HepG2 (cell line): ENCODE measurements at regions not wholly inside any gene's neighbourhood (a gene's known extent, or its start where the extent isn't known, plus 50 kb on each side); places are given as distances from the start of the nearest gene placed in this dataset.

Experiments used
- ATF2 ChIP-seq: sonication (generic); formaldehyde crosslinking; IDR thresholded peaks from 2 replicates; pipeline ENCODE4 v1.4.0; 2020; ENCODE audit warnings: missing genetic modification reagents
- CBX5 ChIP-seq: sonication (generic); formaldehyde crosslinking; IDR thresholded peaks from 2 replicates; pipeline ENCODE4 v1.4.0; 2020; ENCODE audit warnings: missing genetic modification reagents, borderline replicate concordance
- CCDC6 ChIP-seq: sonication (generic); formaldehyde crosslinking; IDR thresholded peaks from 2 replicates; pipeline ENCODE4 v1.8.1; 2022; ENCODE audit warnings: mild to moderate bottlenecking, missing genetic modification reagents, moderate library complexity
- CREB1 ChIP-seq, 2 experiments: fragments of 450-650 bp in 1 of 2; IDR thresholded peaks; 2 replicates each; pipeline ENCODE4 v1.6.1; 2016 to 2017; ENCODE audit warnings: control low read depth in 1 of 2, mild to moderate bottlenecking in 1 of 2, missing compliant biosample characterization in 1 of 2, missing genetic modification characterization in 1 of 2
- EP300 ChIP-seq, 3 experiments: sonication (generic) in 1 of 3; formaldehyde crosslinking in 1 of 3; IDR thresholded peaks; 2 replicates each; pipeline versions ENCODE4 v1.5.1 to v1.6.1; 2011 to 2020; ENCODE audit warnings: low read depth in 2 of 3, low read length in 2 of 3, borderline replicate concordance in 1 of 3, improper control_type of control experiment in 1 of 3, mild to moderate bottlenecking in 1 of 3, missing genetic modification reagents in 1 of 3, moderate library complexity in 1 of 3
- HDAC1 ChIP-seq: sonication (generic); formaldehyde crosslinking; IDR thresholded peaks from 2 replicates; pipeline ENCODE4 v1.5.1; 2020; ENCODE audit warnings: mild to moderate bottlenecking, missing genetic modification reagents
- HOXA9 ChIP-seq: sonication (generic); formaldehyde crosslinking; IDR thresholded peaks from 2 replicates; pipeline ENCODE4 v1.8.1; 2022; ENCODE audit warnings: missing genetic modification reagents, mild to moderate bottlenecking, moderate library complexity, borderline replicate concordance
- MATR3 ChIP-seq: sonication (generic); formaldehyde crosslinking; IDR thresholded peaks from 2 replicates; pipeline ENCODE4 v1.4.0; 2020; ENCODE audit warnings: missing genetic modification reagents
- NCOA2 ChIP-seq: sonication (generic); formaldehyde crosslinking; IDR thresholded peaks from 2 replicates; pipeline ENCODE4 v1.8.0; 2022; ENCODE audit warnings: inconsistent platforms
- NR2F2 ChIP-seq: IDR thresholded peaks from 2 replicates; pipeline ENCODE4 v1.6.1; 2012; ENCODE audit warnings: low read depth, inconsistent platforms, borderline replicate concordance
- NR2F6 ChIP-seq, 2 experiments: IDR thresholded peaks; 2 replicates each; pipeline ENCODE4 v1.6.1; 2016; ENCODE audit warnings: antibody characterized with exemption in 1 of 2, mild to moderate bottlenecking in 1 of 2
- PHB2 ChIP-seq: fragments of 450-650 bp; IDR thresholded peaks from 2 replicates; pipeline ENCODE4 v1.6.1; 2018; ENCODE audit not compliant: partially characterized antibody
- SOX13 ChIP-seq, 3 experiments: fragments of 450-650 bp in 1 of 3; sonication (generic) in 1 of 3; formaldehyde crosslinking in 1 of 3; IDR thresholded peaks in 2 of 3; conservative IDR thresholded peaks in 1 of 3; 2 replicates each; pipeline versions ENCODE4 v1.5.0 to v1.6.1; 2016 to 2020; ENCODE audit warnings: antibody characterized with exemption in 1 of 3, mild to moderate bottlenecking in 1 of 3, missing compliant biosample characterization in 1 of 3, missing genetic modification reagents in 1 of 3, moderate library complexity in 1 of 3
- TCF7 ChIP-seq: sonication (generic); IDR thresholded peaks from 2 replicates; pipeline ENCODE4 v1.6.1; 2016; ENCODE audit warnings: antibody characterized with exemption, low read depth
- ZNF432 ChIP-seq: sonication (generic); formaldehyde crosslinking; IDR thresholded peaks from 2 replicates; pipeline ENCODE4 v1.5.0; 2020; ENCODE audit warnings: missing genetic modification reagents, mild to moderate bottlenecking, borderline replicate concordance
- ZNF816 ChIP-seq: sonication (generic); formaldehyde crosslinking; IDR thresholded peaks from 2 replicates; pipeline ENCODE4 v1.8.0; 2022; ENCODE audit warnings: missing genetic modification reagents, mild to moderate bottlenecking, borderline replicate concordance
- TF ChIP-seq, protein P1 (sequence below): sonication (generic); formaldehyde crosslinking; IDR thresholded peaks from 2 replicates; pipeline ENCODE4 v1.5.1; 2020; ENCODE audit warnings: mild to moderate bottlenecking, missing genetic modification reagents, borderline replicate concordance
- TF ChIP-seq, protein P2 (sequence below): sonication (generic); formaldehyde crosslinking; IDR thresholded peaks from 2 replicates; pipeline ENCODE4 v1.4.0; 2020; ENCODE audit warnings: missing genetic modification reagents
- TF ChIP-seq, protein P3 (sequence below): sonication (generic); formaldehyde crosslinking; IDR thresholded peaks from 2 replicates; pipeline ENCODE4 v1.5.1; 2020; ENCODE audit warnings: missing genetic modification reagents, mild to moderate bottlenecking, borderline replicate concordance
- TF ChIP-seq, protein P4 (sequence below): sonication (generic); formaldehyde crosslinking; IDR thresholded peaks from 2 replicates; pipeline ENCODE4 v1.5.0; 2020; ENCODE audit warnings: missing genetic modification reagents

GRCh38 chr14:29217813-29218450 lies 451.3 kb downstream of the FOXG1 start (continued):
- TF ChIP-seq, protein P1, sequence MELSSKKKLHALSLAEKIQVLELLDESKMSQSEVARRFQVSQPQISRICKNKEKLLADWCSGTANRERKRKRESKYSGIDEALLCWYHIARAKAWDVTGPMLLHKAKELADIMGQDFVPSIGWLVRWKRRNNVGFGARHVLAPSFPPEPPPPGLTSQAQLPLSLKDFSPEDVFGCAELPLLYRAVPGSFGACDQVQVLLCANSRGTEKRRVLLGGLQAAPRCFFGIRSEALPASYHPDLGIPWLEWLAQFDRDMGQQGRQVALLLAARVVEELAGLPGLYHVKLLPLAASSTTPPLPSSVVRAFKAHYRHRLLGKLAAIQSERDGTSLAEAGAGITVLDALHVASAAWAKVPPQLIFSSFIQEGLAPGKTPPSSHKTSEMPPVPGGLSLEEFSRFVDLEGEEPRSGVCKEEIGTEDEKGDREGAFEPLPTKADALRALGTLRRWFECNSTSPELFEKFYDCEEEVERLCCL (CRISPR knock-in tag), result no peak
- no peak for TF ChIP-seq ZNF816 (CRISPR knock-in tag)
- TF ChIP-seq, protein P2, sequence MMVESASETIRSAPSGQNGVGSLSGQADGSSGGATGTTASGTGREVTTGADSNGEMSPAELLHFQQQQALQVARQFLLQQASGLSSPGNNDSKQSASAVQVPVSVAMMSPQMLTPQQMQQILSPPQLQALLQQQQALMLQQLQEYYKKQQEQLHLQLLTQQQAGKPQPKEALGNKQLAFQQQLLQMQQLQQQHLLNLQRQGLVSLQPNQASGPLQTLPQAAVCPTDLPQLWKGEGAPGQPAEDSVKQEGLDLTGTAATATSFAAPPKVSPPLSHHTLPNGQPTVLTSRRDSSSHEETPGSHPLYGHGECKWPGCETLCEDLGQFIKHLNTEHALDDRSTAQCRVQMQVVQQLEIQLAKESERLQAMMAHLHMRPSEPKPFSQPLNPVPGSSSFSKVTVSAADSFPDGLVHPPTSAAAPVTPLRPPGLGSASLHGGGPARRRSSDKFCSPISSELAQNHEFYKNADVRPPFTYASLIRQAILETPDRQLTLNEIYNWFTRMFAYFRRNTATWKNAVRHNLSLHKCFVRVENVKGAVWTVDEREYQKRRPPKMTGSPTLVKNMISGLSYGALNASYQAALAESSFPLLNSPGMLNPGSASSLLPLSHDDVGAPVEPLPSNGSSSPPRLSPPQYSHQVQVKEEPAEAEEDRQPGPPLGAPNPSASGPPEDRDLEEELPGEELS (CRISPR knock-in tag), result peak; percentile 17; the same call in 1 of the 2 replicates
- TF ChIP-seq ATF2 (CRISPR knock-in tag), result no peak
- no peak for TF ChIP-seq CCDC6 (CRISPR knock-in tag)
- TF ChIP-seq ZNF432, result no peak
- TF ChIP-seq CBX5 (CRISPR knock-in tag), result no peak
- no peak for TF ChIP-seq MATR3 (CRISPR knock-in tag)
- no peak for TF ChIP-seq PHB2
- no peak for TF ChIP-seq SOX13 (IDR thresholded peaks at IDR 0.05)
- TF ChIP-seq SOX13 (CRISPR knock-in tag; conservative IDR thresholded peaks at IDR 0.05 in 1 of 2, IDR thresholded peaks at IDR 0.05 in 1 of 2), result peak in 1 of 2 experiments; percentile 39; a peak in 1 of 4 replicates
- no peak for TF ChIP-seq CREB1 (IDR thresholded peaks at IDR 0.05)
- TF ChIP-seq CREB1 (CRISPR knock-in tag; IDR thresholded peaks at IDR 0.05), result no peak
- peak; percentile 78 for TF ChIP-seq NR2F6 (IDR thresholded peaks at IDR 0.05)
- peak; percentile 77 for TF ChIP-seq NR2F6 (CRISPR knock-in tag; IDR thresholded peaks at IDR 0.05)
- peak; percentile 74; the same call in 1 of the 2 replicates for TF ChIP-seq NR2F2
- TF ChIP-seq NCOA2 (CRISPR knock-in tag), result peak; percentile 58; the same call in 1 of the 2 replicates
- no peak for TF ChIP-seq HOXA9 (CRISPR knock-in tag)
- TF ChIP-seq EP300 (IDR thresholded peaks at IDR 0.05; ENCODE audit: low read depth in 2 of 2, low read length in 2 of 2), result peak in 1 of 2 experiments; percentile 43; a peak in 1 of 4 replicates
- TF ChIP-seq EP300 (CRISPR knock-in tag; IDR thresholded peaks at IDR 0.05; ENCODE audit: borderline replicate concordance), result no peak
- TF ChIP-seq TCF7, result 0 out of 2 replicates have a peak, but pooled peaks have one; percentile 12
- 0 out of 2 replicates have a peak, but pooled peaks have one; percentile 10 for TF ChIP-seq HDAC1
- TF ChIP-seq, protein P3, sequence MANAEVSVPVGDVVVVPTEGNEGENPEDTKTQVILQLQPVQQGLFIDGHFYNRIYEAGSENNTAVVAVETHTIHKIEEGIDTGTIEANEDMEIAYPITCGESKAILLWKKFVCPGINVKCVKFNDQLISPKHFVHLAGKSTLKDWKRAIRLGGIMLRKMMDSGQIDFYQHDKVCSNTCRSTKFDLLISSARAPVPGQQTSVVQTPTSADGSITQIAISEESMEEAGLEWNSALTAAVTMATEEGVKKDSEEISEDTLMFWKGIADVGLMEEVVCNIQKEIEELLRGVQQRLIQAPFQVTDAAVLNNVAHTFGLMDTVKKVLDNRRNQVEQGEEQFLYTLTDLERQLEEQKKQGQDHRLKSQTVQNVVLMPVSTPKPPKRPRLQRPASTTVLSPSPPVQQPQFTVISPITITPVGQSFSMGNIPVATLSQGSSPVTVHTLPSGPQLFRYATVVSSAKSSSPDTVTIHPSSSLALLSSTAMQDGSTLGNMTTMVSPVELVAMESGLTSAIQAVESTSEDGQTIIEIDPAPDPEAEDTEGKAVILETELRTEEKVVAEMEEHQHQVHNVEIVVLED, result no peak
- TF ChIP-seq, protein P4, sequence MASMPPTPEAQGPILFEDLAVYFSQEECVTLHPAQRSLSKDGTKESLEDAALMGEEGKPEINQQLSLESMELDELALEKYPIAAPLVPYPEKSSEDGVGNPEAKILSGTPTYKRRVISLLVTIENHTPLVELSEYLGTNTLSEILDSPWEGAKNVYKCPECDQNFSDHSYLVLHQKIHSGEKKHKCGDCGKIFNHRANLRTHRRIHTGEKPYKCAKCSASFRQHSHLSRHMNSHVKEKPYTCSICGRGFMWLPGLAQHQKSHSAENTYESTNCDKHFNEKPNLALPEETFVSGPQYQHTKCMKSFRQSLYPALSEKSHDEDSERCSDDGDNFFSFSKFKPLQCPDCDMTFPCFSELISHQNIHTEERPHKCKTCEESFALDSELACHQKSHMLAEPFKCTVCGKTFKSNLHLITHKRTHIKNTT (CRISPR knock-in tag), result no peak
- TF ChIP-seq, all 625 proteins: peak for 37
